ENCODE measurements at regions not wholly inside any gene's neighbourhood (a gene's known extent, or its start where the extent isn't known, plus 50 kb on each side); places are given as distances from the start of the nearest gene placed in this dataset.

GRCh38 chr4:110900213-110900769 is 277.4 kb upstream of the PITX2 start:
- POLR2A ChIA-PET: no interaction called here

DNA sequence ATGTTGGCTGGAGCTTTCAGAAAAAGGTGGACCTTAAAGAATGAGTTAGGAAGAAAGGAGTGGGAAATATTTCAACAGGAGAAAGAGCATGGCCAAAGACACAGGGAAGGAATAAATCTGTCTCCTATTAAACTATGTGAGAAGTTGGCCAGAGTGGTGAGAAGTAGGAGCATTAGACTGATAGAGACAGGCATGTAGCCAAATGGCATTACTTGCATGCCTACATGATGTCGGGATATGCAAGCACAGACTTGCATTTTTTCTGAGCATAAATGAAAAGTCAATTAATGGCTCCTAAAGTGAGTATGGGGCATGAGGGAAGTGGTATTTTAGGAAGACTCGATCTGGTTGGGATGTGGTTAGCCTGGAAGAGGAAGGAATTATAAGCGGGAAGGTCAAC is 279.6 kb upstream of the PITX2 start:
- POLR2A ChIA-PET: no interaction called here
- DNase-seq (ENCODE audit: low read depth in 1 of 2, low spot score in 1 of 2) (no peak), ATAC-seq (no peak), FAIRE-seq (no peak)
- Histone ChIP-seq H3K4me3 (no peak overlapping the region), H3K9me3 (no peaks in the 10 kb centered on the region), H3K4me2 (no peak overlapping the region), H3K4me1 (no peaks in the 10 kb centered on the region), H3K27ac (no peak overlapping the region)
- 39% methylated on average over 3 of the region's 3 CpGs for WGBS (ENCODE audit: missing lambda C conversion rate)
- CTCF ChIA-PET: no interaction called here
- TF ChIP-seq, protein P1, sequence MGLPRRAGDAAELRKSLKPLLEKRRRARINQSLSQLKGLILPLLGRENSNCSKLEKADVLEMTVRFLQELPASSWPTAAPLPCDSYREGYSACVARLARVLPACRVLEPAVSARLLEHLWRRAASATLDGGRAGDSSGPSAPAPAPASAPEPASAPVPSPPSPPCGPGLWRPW (IDR thresholded peaks at IDR 0.05): no peak
- TF ChIP-seq KDM5A (IDR thresholded peaks at IDR 0.05) (no peak), JUNB (IDR thresholded peaks at IDR 0.05) (no peak), ZSCAN20 (CRISPR knock-in tag; IDR thresholded peaks at IDR 0.05) (no peak), JUN (IDR thresholded peaks at IDR 0.05) (no peak), RCOR1 (IDR thresholded peaks at IDR 0.05; ENCODE audit: low read depth, low read length) (no peak), CHD4 (IDR thresholded peaks at IDR 0.05; ENCODE audit: borderline replicate concordance) (no peak), MAZ (IDR thresholded peaks at IDR 0.05; ENCODE audit: borderline replicate concordance, low read depth, low read length) (no peak)
- TF ChIP-seq, protein P2, sequence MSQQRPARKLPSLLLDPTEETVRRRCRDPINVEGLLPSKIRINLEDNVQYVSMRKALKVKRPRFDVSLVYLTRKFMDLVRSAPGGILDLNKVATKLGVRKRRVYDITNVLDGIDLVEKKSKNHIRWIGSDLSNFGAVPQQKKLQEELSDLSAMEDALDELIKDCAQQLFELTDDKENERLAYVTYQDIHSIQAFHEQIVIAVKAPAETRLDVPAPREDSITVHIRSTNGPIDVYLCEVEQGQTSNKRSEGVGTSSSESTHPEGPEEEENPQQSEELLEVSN (IDR thresholded peaks at IDR 0.05; ENCODE audit: borderline replicate concordance, low read depth): no peak

More at GRCh38 chr4:110900213-110900769, 277.4 kb upstream of the PITX2 start:
- H3K27ac ChIP-seq: no peak overlapping the region
- no peak for ATAC-seq
- CTCF ChIA-PET: no interaction called here
- DNase-seq (ENCODE audit: low read depth in 1 of 2, low spot score in 1 of 2): no peak
- H3K4me2 ChIP-seq: no peak overlapping the region
- FAIRE-seq: no peak
- H3K9me3 ChIP-seq: no peaks in the 10 kb centered on the region
- H3K4me1 ChIP-seq: no peaks in the 10 kb centered on the region
- 3% methylated on average over 1 of the region's 1 CpG for WGBS (ENCODE audit: missing lambda C conversion rate)
- no peak overlapping the region for H3K4me3 ChIP-seq
- TF ChIP-seq RCOR1 (IDR thresholded peaks at IDR 0.05; ENCODE audit: low read depth, low read length) (no peak), POLR2AphosphoS2 (conservative IDR thresholded peaks at IDR 0.05; ENCODE audit: low read length) (no peak), FOXS1 (CRISPR knock-in tag; IDR thresholded peaks at IDR 0.05) (no peak), SMC3 (IDR thresholded peaks at IDR 0.05) (no peak), JUNB (IDR thresholded peaks at IDR 0.05) (no peak), PBX3 (IDR thresholded peaks at IDR 0.05) (no peak), EHF (CRISPR knock-in tag; IDR thresholded peaks at IDR 0.05) (no peak), BHLHE40 (IDR thresholded peaks at IDR 0.05; ENCODE audit: low read depth, low read length) (no peak), EP300 (IDR thresholded peaks at IDR 0.05) (no peak), NPAS2 (CRISPR knock-in tag; IDR thresholded peaks at IDR 0.05; ENCODE audit: borderline replicate concordance) (no peak), JUN (IDR thresholded peaks at IDR 0.05) (no peak), EHMT2 (IDR thresholded peaks at IDR 0.05; ENCODE audit: low read depth) (no peak), ZSCAN20 (CRISPR knock-in tag; IDR thresholded peaks at IDR 0.05) (no peak), ELK1 (IDR thresholded peaks at IDR 0.05; ENCODE audit: low read depth, low read length) (no peak), ZFP36 (IDR thresholded peaks at IDR 0.05; ENCODE audit: borderline replicate concordance, partially characterized antibody) (no peak), FOSL2 (IDR thresholded peaks at IDR 0.05) (no peak), FOSL2 (CRISPR knock-in tag; IDR thresholded peaks at IDR 0.05) (no peak), SREBF2 (IDR thresholded peaks at IDR 0.05) (no peak)
- TF ChIP-seq, protein P1 (IDR thresholded peaks at IDR 0.05): no peak
